ENCODE measurements at regions not wholly inside any gene's neighbourhood (a gene's known extent, or its start where the extent isn't known, plus 50 kb on each side); places are given as distances from the start of the nearest gene placed in this dataset.

DNA sequence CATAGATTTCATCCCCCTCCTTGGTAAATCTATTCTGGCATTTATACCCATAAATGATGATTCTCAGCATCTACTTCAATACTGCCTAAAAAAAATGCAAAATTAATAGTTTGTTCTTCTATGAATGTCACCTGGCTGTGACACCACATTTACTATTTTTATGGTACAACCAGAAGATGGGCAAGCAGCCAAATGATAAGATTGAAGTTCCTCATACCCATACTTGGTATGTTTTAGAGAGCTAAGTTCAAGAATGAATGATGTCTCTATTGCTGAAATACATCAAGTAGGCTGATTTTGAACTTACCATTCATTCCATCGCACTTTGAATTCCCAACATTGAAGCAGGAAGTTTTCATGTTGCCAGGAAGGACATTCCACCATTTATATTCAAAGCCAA is 134.2 kb downstream of the ELAPOR2 start:
- H3K27ac Mint-ChIP-seq: no peak overlapping the region
- H3K4me3 Mint-ChIP-seq: no peak overlapping the region
- H3K4me1 ChIP-seq: no peaks in the 10 kb centered on the region
- no peaks in the 10 kb centered on the region for H3K9me3 ChIP-seq (ENCODE audit: low read depth)
- peaks cover 14% of the 10 kb centered on the region for H3F3A ChIP-seq (ENCODE audit: low read depth)
- H3K4me1 Mint-ChIP-seq: peaks cover under 1% of the 10 kb centered on the region
- peaks cover 2% of the 10 kb centered on the region for H3K27me3 Mint-ChIP-seq (ENCODE audit: insufficient read depth, low read depth)
- TF ChIP-seq EZH2 (IDR thresholded peaks at IDR 0.05): no peak
- no peaks in the 10 kb centered on the region for H3K9me3 Mint-ChIP-seq
- no peak overlapping the region for H3K27ac ChIP-seq
- H3K4me3 ChIP-seq: no peak overlapping the region
- no peaks in the 10 kb centered on the region for H3K27me3 ChIP-seq
- H3K36me3 Mint-ChIP-seq: peaks cover 4% of the 10 kb centered on the region
- no peak overlapping the region for H3K4me2 ChIP-seq
- H3K9ac ChIP-seq: no peak overlapping the region
- H2AFZ ChIP-seq (replicated peaks): no peak overlapping the region
- no peak for DNase-seq (ENCODE audit: low spot score)
- H3K79me2 ChIP-seq (ENCODE audit: low read depth): no peaks in the 10 kb centered on the region
- peaks cover 13% of the 10 kb centered on the region for H3K36me3 ChIP-seq
- H4K20me1 ChIP-seq (ENCODE audit: low read depth): peaks cover 6% of the 10 kb centered on the region

DNA sequence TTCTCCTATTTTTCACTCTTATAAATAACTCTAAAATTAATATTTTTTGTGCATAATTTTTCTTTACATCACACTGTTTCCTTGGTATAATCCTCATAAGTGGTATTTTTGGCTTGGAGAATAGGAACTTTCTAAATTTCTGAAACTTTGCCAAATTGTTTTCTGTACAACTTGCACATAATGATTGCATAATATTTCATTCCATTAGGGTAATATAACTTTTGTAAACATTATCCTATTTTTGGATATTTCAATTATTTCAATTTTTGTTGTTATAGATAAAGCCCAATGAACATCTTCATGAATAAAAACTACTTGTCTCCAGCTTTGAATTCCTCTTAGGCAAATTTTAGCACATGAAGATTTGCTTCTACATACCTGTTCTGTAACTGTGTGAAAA is 135.9 kb downstream of the ELAPOR2 start:
- TF ChIP-seq EZH2 (IDR thresholded peaks at IDR 0.05) (no peak), EZH2phosphoT487 (IDR thresholded peaks at IDR 0.05) (no peak)
- TF ChIP-seq, protein P1, sequence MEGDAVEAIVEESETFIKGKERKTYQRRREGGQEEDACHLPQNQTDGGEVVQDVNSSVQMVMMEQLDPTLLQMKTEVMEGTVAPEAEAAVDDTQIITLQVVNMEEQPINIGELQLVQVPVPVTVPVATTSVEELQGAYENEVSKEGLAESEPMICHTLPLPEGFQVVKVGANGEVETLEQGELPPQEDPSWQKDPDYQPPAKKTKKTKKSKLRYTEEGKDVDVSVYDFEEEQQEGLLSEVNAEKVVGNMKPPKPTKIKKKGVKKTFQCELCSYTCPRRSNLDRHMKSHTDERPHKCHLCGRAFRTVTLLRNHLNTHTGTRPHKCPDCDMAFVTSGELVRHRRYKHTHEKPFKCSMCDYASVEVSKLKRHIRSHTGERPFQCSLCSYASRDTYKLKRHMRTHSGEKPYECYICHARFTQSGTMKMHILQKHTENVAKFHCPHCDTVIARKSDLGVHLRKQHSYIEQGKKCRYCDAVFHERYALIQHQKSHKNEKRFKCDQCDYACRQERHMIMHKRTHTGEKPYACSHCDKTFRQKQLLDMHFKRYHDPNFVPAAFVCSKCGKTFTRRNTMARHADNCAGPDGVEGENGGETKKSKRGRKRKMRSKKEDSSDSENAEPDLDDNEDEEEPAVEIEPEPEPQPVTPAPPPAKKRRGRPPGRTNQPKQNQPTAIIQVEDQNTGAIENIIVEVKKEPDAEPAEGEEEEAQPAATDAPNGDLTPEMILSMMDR (IDR thresholded peaks at IDR 0.05): no peak
- Mint-ChIP-seq H3K27ac (no peak overlapping the region), H3K4me1 (no peaks in the 10 kb centered on the region), H3K27me3 (ENCODE audit: insufficient read depth, low read depth) (peaks cover 2% of the 10 kb centered on the region), H3K36me3 (peaks cover 5% of the 10 kb centered on the region), H3K4me3 (no peak overlapping the region), H3K9me3 (no peaks in the 10 kb centered on the region)
- no peak overlapping the region for H2AFZ ChIP-seq (replicated peaks)
- no peaks in the 10 kb centered on the region for H3K27me3 ChIP-seq
- no peak overlapping the region for H3K9ac ChIP-seq
- H3K9me3 ChIP-seq (ENCODE audit: low read depth): no peaks in the 10 kb centered on the region
- H3K27ac ChIP-seq: no peak overlapping the region
- no peak for DNase-seq (ENCODE audit: low spot score)
- H3F3A ChIP-seq (ENCODE audit: low read depth): peaks cover 14% of the 10 kb centered on the region
- H3K4me3 ChIP-seq: no peak overlapping the region
- H3K4me1 ChIP-seq: no peaks in the 10 kb centered on the region
- no peaks in the 10 kb centered on the region for H3K79me2 ChIP-seq (ENCODE audit: low read depth)
- H4K20me1 ChIP-seq (ENCODE audit: low read depth): peaks cover 6% of the 10 kb centered on the region
- no peak overlapping the region for H3K4me2 ChIP-seq
- H3K36me3 ChIP-seq: peaks cover 7% of the 10 kb centered on the region

DNA sequence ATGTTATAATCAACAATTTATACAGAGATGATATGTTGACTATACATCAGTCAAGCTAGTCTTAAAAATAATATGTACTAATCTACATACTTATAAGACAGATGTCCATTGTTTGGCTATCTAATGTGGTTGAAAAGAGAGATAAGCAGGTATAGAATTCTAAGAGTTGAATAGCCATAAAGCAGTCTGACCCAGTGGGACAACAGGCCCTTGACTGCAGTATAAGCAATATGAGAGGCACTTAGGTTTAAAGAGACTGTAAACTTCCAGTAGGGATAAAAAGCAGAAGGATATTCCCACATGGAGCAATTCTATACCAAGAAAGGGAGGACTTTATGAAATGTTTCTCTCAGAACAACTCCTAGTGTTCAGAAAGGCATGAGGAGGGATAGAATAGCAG is 139.3 kb downstream of the ELAPOR2 start:
- no peak for DNase-seq (ENCODE audit: low spot score)
- Mint-ChIP-seq H3K4me3 (no peak overlapping the region), H3K36me3 (peaks cover 13% of the 10 kb centered on the region), H3K27ac (no peak overlapping the region), H3K27me3 (ENCODE audit: insufficient read depth, low read depth) (peaks cover 2% of the 10 kb centered on the region), H3K9me3 (no peaks in the 10 kb centered on the region), H3K4me1 (no peaks in the 10 kb centered on the region)
- Histone ChIP-seq H3K36me3 (peaks cover 7% of the 10 kb centered on the region), H3K4me2 (no peak overlapping the region), H3K27me3 (no peaks in the 10 kb centered on the region), H3F3A (ENCODE audit: low read depth) (no peaks in the 10 kb centered on the region), H3K4me3 (no peak overlapping the region), H4K20me1 (ENCODE audit: low read depth) (no peaks in the 10 kb centered on the region), H2AFZ (replicated peaks) (no peak overlapping the region), H3K27ac (no peak overlapping the region), H3K9ac (no peak overlapping the region), H3K9me3 (ENCODE audit: low read depth) (no peaks in the 10 kb centered on the region), H3K79me2 (ENCODE audit: low read depth) (no peaks in the 10 kb centered on the region), H3K4me1 (no peaks in the 10 kb centered on the region)
- TF ChIP-seq EZH2phosphoT487 (IDR thresholded peaks at IDR 0.05) (no peak), EZH2 (IDR thresholded peaks at IDR 0.05) (no peak)
- TF ChIP-seq, protein P1 (IDR thresholded peaks at IDR 0.05): no peak

DNA sequence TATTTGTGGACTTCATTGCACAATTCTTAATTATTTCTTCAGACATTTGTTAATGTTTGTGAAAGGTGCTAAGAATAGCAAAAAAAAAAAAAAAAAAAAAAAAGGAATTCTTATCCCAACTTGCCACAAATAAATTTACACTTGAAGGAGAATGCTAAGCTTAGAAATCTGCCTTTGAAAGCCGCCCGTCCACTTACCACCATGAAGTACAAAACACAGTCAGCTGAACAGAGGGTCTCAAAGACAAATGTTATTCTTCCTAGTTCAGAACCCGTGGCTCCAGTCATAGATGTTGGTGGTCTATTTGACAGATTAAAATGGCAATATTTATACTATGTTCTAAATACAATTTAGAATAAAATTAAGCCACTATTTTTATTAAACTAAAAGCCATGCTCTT is 141.2 kb downstream of the ELAPOR2 start:
- Histone ChIP-seq H3K27me3 (no peaks in the 10 kb centered on the region), H4K20me1 (ENCODE audit: low read depth) (no peaks in the 10 kb centered on the region), H3K36me3 (peaks cover 10% of the 10 kb centered on the region), H3K27ac (no peak overlapping the region), H3K9me3 (ENCODE audit: low read depth) (no peaks in the 10 kb centered on the region), H3F3A (ENCODE audit: low read depth) (no peaks in the 10 kb centered on the region), H3K79me2 (ENCODE audit: low read depth) (no peaks in the 10 kb centered on the region), H3K4me1 (no peaks in the 10 kb centered on the region), H3K4me3 (no peak overlapping the region), H3K9ac (no peak overlapping the region), H3K4me2 (no peak overlapping the region), H2AFZ (replicated peaks) (no peak overlapping the region)
- Mint-ChIP-seq H3K4me1 (no peaks in the 10 kb centered on the region), H3K9me3 (no peaks in the 10 kb centered on the region), H3K4me3 (no peak overlapping the region), H3K27ac (no peak overlapping the region), H3K27me3 (ENCODE audit: insufficient read depth, low read depth) (peaks cover 2% of the 10 kb centered on the region), H3K36me3 (peaks cover 9% of the 10 kb centered on the region)
- no peak for TF ChIP-seq EZH2phosphoT487 (IDR thresholded peaks at IDR 0.05)
- no peak for TF ChIP-seq EZH2 (IDR thresholded peaks at IDR 0.05)
- TF ChIP-seq, protein P1 (IDR thresholded peaks at IDR 0.05): no peak
- no peak for DNase-seq (ENCODE audit: low spot score)
